ENCODE measurements at regions not wholly inside any gene's neighbourhood (a gene's known extent, or its start where the extent isn't known, plus 50 kb on each side); places are given as distances from the start of the nearest gene placed in this dataset.

GRCh38 chr17:54009502-54009901 lies 186.8 kb downstream of the KIF2B start:
- TF ChIP-seq SNAPC5 (CRISPR knock-in tag; IDR thresholded peaks at IDR 0.05; ENCODE audit: borderline replicate concordance) (no peak), FOXK1 (CRISPR knock-in tag; IDR thresholded peaks at IDR 0.05; ENCODE audit: borderline replicate concordance, low read depth) (no peak), JUN (CRISPR knock-in tag; IDR thresholded peaks at IDR 0.05) (no peak), NR3C1 (CRISPR knock-in tag; IDR thresholded peaks at IDR 0.05) (no peak), HNRNPK (IDR thresholded peaks at IDR 0.05; ENCODE audit: low read depth, low read length, poor library complexity, severe bottlenecking) (no peak), HNF4G (IDR thresholded peaks at IDR 0.05; ENCODE audit: borderline replicate concordance, low read depth, low read length) (no peak), HNF4G (CRISPR knock-in tag; IDR thresholded peaks at IDR 0.05; ENCODE audit: borderline replicate concordance, low read depth) (no peak)
- TF ChIP-seq, protein P1, sequence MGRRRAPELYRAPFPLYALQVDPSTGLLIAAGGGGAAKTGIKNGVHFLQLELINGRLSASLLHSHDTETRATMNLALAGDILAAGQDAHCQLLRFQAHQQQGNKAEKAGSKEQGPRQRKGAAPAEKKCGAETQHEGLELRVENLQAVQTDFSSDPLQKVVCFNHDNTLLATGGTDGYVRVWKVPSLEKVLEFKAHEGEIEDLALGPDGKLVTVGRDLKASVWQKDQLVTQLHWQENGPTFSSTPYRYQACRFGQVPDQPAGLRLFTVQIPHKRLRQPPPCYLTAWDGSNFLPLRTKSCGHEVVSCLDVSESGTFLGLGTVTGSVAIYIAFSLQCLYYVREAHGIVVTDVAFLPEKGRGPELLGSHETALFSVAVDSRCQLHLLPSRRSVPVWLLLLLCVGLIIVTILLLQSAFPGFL (CRISPR knock-in tag; IDR thresholded peaks at IDR 0.05) = no peak
